RWPE1 (cell line): ENCODE measurements at regions not wholly inside any gene's neighbourhood (a gene's known extent, or its start where the extent isn't known, plus 50 kb on each side); places are given as distances from the start of the nearest gene placed in this dataset.
"Not testable (repeated sequence)": the region's sequence is repeated elsewhere in the genome, so short reads cannot be mapped to it uniquely, and the experiment has no call there.

Experiments used
- CTCF ChIA-PET: fragments of 350-600 bp; sonication (Branson Sonifier 250); formaldehyde crosslinking; extraction: SDS; loops from one replicate; lab custom pipeline; 2021; lab: Yijun Ruan, JAX
- POLR2A ChIA-PET: fragments of 400-600 bp; formaldehyde crosslinking; extraction: SDS; loops from one replicate; lab custom pipeline; 2020; ENCODE audit warnings: antibody characterized with exemption; ENCODE audit not compliant: low non-redundant PET; lab: Yijun Ruan, JAX
- DNase-seq: peaks from one replicate; pipeline ENCODE4 v3.0.0; 2012; ENCODE audit warnings: low spot score
- H3K27ac ChIP-seq: fragments of 450-650 bp; 2 replicates; pipeline ENCODE4 v1.5.1; 2017
- TF ChIP-seq, protein P1 (sequence below): fragments of 450-650 bp; conservative IDR thresholded peaks from 2 replicates; pipeline ENCODE4 v1.5.1; 2017; ENCODE audit warnings: low read depth, mild to moderate bottlenecking

DNA sequence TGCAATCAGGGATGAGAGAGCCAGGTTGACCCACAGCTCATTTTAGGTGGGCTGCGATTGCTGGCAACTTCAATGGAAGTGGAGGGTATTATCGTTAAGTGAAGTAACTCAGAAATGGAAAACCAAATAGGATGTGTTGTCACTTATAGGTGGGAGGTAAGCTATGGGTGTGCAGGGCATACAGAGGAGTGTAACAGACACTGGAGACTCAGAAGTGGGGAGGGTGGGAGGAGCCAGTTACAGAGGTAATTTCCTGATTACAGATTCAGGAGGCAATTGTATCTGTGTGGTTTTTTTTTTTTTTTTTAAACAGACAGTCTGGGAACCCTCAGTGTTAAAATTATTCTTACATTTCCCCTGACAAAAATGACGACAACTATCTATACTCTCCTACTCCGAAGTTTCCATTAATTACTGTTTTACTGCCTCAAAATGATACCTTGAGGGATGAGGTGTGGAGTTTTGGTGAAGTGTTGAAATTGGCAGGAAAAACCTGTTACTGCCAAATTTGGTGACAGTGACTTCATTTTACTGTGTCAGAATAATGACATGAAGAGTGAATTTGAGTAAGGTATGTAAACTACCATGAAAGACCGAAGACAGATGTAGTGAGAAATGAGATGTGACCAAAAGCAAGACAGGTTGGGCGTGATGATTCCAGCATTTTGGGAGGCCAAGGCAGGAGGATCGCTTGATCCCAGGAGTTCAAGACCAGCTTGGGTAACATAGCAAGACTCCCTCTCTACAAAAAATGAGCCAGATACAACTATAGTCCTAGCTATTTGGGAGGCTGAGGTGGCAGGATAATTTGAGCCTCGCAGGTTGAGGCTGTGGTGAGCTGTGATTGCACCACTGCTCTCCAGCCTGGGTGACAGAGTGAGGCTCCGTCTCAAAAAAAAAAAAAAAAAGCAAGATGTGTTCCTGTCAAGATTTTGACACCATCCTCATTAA, 415.0 kb upstream of the AMELY start:
- H3K27ac ChIP-seq: no peak overlapping the region
- ChIA-PET CTCF (no interaction called here), POLR2A (no interaction called here)
- TF ChIP-seq, protein P1, sequence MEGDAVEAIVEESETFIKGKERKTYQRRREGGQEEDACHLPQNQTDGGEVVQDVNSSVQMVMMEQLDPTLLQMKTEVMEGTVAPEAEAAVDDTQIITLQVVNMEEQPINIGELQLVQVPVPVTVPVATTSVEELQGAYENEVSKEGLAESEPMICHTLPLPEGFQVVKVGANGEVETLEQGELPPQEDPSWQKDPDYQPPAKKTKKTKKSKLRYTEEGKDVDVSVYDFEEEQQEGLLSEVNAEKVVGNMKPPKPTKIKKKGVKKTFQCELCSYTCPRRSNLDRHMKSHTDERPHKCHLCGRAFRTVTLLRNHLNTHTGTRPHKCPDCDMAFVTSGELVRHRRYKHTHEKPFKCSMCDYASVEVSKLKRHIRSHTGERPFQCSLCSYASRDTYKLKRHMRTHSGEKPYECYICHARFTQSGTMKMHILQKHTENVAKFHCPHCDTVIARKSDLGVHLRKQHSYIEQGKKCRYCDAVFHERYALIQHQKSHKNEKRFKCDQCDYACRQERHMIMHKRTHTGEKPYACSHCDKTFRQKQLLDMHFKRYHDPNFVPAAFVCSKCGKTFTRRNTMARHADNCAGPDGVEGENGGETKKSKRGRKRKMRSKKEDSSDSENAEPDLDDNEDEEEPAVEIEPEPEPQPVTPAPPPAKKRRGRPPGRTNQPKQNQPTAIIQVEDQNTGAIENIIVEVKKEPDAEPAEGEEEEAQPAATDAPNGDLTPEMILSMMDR: no peak
- no peak for DNase-seq

GRCh38 chrY:7325531-7325930, 414.0 kb upstream of the AMELY start:
- H3K27ac ChIP-seq: no peak overlapping the region
- ChIA-PET CTCF (no interaction called here), POLR2A (no interaction called here)
- TF ChIP-seq, protein P1: no peak
- no peak for DNase-seq

GRCh38 chrY:7320751-7321150, 409.2 kb upstream of the AMELY start:
- ChIA-PET CTCF (no interaction called here), POLR2A (no interaction called here)
- DNase-seq: no peak
- no peak overlapping the region for H3K27ac ChIP-seq
- TF ChIP-seq, protein P1: no peak

GRCh38 chrY:7320171-7320570, 408.6 kb upstream of the AMELY start:
- H3K27ac ChIP-seq, CTCF ChIA-PET, POLR2A ChIA-PET, DNase-seq: not testable (repeated sequence)

GRCh38 chrY:7318122-7318521, 406.6 kb upstream of the AMELY start:
- POLR2A ChIA-PET: no interaction called here

DNA sequence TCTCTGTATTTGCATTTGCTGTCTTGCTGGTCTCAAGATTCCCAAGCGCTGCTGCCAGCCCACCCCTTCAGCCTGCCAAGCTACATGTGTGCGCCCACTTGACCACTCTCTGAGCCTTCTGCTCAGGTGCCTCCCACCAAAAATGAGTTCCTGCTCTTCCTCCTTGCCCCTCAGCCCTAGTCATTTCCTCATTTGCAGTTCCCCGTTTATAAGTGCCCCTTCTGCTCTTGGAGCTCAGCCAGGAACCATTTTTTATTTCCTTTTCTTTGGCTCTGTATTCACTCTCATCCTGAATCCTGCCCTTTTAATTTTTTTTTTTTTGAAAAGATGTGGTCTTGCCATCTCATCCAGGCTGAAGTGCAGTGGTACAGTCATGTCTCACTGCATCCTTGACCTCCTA, 406.0 kb upstream of the AMELY start:
- no peak for DNase-seq
- no peak overlapping the region for H3K27ac ChIP-seq
- TF ChIP-seq, protein P1: no peak
- CTCF ChIA-PET: no interaction called here
- POLR2A ChIA-PET: no interaction called here

More at GRCh38 chrY:7318122-7318521, 406.6 kb upstream of the AMELY start:
- CTCF ChIA-PET: no interaction called here
- TF ChIP-seq, protein P1: no peak
- DNase-seq: no peak
- no peak overlapping the region for H3K27ac ChIP-seq

DNA sequence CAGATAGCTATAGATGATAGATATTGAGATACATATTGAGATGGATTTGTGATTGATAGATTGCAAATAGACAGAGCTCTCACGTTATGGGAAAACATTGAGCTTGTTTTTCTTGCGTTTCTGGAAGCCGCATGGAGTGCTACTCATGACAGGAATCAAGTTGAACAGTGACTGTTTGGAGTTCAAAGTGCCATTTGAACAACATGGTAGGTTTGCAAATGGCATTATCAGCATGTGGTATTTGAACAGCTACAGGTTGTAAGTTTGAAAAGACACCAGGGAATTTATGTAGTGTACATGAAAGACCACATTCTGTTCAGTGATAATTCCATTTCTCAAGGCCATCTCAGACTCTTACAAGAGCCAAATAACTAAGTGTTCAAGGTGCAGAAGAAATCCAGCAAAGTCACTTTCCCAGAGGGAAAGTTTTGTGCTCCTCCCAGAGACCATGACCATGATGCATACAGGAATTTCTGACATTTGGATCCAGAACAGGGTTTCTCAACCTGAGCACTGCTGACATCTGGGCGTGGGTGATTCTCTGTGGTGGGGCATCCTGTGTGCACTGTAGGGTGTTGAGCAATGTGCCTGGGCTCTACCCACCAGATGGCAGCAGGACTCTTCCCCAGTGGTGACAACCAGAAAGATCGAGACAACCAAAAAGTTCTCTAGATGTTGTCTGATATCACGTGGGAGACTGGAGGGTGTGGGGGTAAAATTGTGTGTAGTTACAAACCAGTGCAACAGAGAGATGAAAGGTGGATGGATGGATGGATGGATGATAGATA, 399.1 kb upstream of the AMELY start:
- DNase-seq: no peak
- no peak overlapping the region for H3K27ac ChIP-seq
- ChIA-PET POLR2A (no interaction called here), CTCF (no interaction called here)
- TF ChIP-seq, protein P1: no peak
